GM23248 (cell line): ENCODE measurements at regions not wholly inside any gene's neighbourhood (a gene's known extent, or its start where the extent isn't known, plus 50 kb on each side); places are given as distances from the start of the nearest gene placed in this dataset.

ENCODE experiments used
- EZH2 ChIP-seq: fragments of 200-600 bp; sonication (generic); IDR thresholded peaks from 2 replicates; pipeline ENCODE4 v1.6.1; 2018; ENCODE audit warnings: antibody characterized with exemption, mild to moderate bottlenecking; ENCODE audit not compliant: insufficient read depth, poor library complexity, severe bottlenecking
- EZH2phosphoT487 ChIP-seq: fragments of 200-600 bp; sonication (generic); IDR thresholded peaks from 2 replicates; pipeline ENCODE4 v1.6.1; 2018; ENCODE audit warnings: antibody characterized with exemption, moderate library complexity, mild to moderate bottlenecking, low read depth; ENCODE audit not compliant: insufficient read depth

DNA sequence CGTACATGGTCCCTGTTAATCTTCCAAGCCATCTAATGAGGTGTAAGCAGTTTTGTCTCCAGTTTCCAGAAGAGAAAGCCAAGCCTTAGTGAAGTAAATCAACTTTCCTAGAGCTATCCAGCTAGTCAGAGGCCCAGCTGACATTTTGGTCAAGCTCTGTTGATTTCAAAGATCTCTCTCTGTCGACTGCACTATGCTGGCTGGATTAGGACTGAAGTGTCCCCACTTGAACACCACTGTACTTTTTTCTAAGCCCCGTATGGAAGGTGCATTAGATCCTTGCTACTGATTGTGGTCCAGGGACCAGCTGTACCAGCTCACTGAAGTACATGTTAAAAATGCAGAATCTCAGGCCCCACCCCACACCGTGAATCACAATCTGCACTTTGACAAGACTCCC, 176.5 kb upstream of the NAV2 start:
- TF ChIP-seq EZH2phosphoT487 (no peak), EZH2 (no peak)
